GM21515 (cell line): ENCODE measurements at regions not wholly inside any gene's neighbourhood (a gene's known extent, or its start where the extent isn't known, plus 50 kb on each side); places are given as distances from the start of the nearest gene placed in this dataset.

Source experiments
- ATAC-seq: cut with Tn5 transposase; IDR thresholded peaks from one replicate; pipeline ENCODE4 v1.9.1; 2021; ENCODE audit not compliant: unreplicated experiment

GRCh38 chr12:77163074-77164038 lies 98.0 kb upstream of the E2F7 start:
- no peak for ATAC-seq

- no peak for ATAC-seq
Measured at GRCh38 chr12:77161944-77162343, 96.6 kb upstream of the E2F7 start.

- no peak for ATAC-seq
Measured at GRCh38 chr12:77160931-77161330, 95.6 kb upstream of the E2F7 start.

GRCh38 chr12:77153706-77154105 lies 88.3 kb upstream of the E2F7 start:
- ATAC-seq = no peak

GRCh38 chr12:77152623-77153193 lies 87.3 kb upstream of the E2F7 start:
- no peak for ATAC-seq

- no peak for ATAC-seq
Measured at GRCh38 chr12:77151030-77151429, 85.7 kb upstream of the E2F7 start.

- no peak for ATAC-seq
Measured at GRCh38 chr12:77133566-77133965, 68.2 kb upstream of the E2F7 start.

- no peak for ATAC-seq
Measured at GRCh38 chr12:77131977-77132490, 66.7 kb upstream of the E2F7 start.

GRCh38 chr12:77130193-77130592 lies 64.8 kb upstream of the E2F7 start:
- no peak for ATAC-seq

GRCh38 chr12:77124767-77125166 lies 59.4 kb upstream of the E2F7 start:
- no peak for ATAC-seq

- ATAC-seq = no peak
Measured at GRCh38 chr12:77122661-77123060, 57.3 kb upstream of the E2F7 start.

GRCh38 chr12:77122236-77122635 lies 56.9 kb upstream of the E2F7 start:
- no peak for ATAC-seq

- no peak for ATAC-seq
Measured at GRCh38 chr12:77120156-77121085, 55.1 kb upstream of the E2F7 start.

GRCh38 chr12:77118696-77119095 lies 53.3 kb upstream of the E2F7 start:
- ATAC-seq = no peak

GRCh38 chr12:77116277-77116676 lies 50.9 kb upstream of the E2F7 start:
- ATAC-seq = no peak

- no peak for ATAC-seq
Measured at GRCh38 chr12:77115471-77115870, 50.1 kb upstream of the E2F7 start.
